ENCODE measurements at regions not wholly inside any gene's neighbourhood (a gene's known extent, or its start where the extent isn't known, plus 50 kb on each side); places are given as distances from the start of the nearest gene placed in this dataset.

DNA sequence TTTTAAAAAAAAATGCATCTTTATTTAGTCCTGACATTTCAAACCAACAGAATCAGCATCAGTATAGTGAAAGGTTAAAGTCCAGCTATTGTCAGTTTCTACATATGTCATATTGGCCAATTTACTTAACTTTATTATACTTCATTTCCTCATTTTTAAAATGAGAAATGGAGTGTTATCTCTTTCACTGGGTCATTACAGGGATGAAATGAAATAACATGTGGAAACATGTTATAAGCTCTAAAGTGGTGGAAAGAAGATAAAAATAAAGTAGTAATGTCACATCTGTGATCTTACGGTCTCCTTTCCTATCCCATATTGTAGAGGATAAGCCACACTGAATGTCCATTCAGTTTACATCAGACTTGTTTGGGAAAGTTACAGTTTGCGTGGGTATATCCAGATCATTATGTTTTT, 780.1 kb downstream of the TUSC7 start:
- Histone ChIP-seq H4K20me1 (replicated peaks; ENCODE audit: control insufficient read depth, insufficient read depth, low read length) (no peaks in the 10 kb centered on the region), H3K79me2 (ENCODE audit: control insufficient read depth, insufficient read depth, low read length) (no peaks in the 10 kb centered on the region), H3K27ac (ENCODE audit: extremely low read depth, low read depth, low read length) (no peak overlapping the region), H3K9me1 (ENCODE audit: control insufficient read depth, insufficient read depth, low read length) (no peaks in the 10 kb centered on the region), H3K4me1 (replicated peaks in 1 of 2; ENCODE audit: control insufficient read depth in 2 of 2, insufficient read depth in 2 of 2, low read length in 2 of 2) (no peaks in the 10 kb centered on the region), H2AFZ (ENCODE audit: low read depth, low read length) (no peak overlapping the region), H3K9me3 (replicated peaks; ENCODE audit: control insufficient read depth, insufficient read depth, low read depth, low read length) (no peaks in the 10 kb centered on the region), H3K4me2 (ENCODE audit: insufficient read depth, low read length) (no peak overlapping the region), H3K4me3 (no peak overlapping the region), H3K36me3 (ENCODE audit: control insufficient read depth, insufficient read depth, low read length) (no peaks in the 10 kb centered on the region), H3K9ac (ENCODE audit: insufficient read depth in 1 of 2, low read depth in 2 of 2, low read length in 2 of 2) (no peak overlapping the region), H3K27me3 (ENCODE audit: control insufficient read depth in 2 of 2, insufficient read depth in 2 of 2, low read length in 2 of 2) (no peaks in the 10 kb centered on the region)
- DNase-seq (ENCODE audit: extremely low read depth in 1 of 4, low spot score in 3 of 4) (no peak), ATAC-seq (no peak), FAIRE-seq (no peak)
- CTCF ChIA-PET (ENCODE audit: low intra/inter-chr PET ratio) = no interaction called here
- intact Hi-C loops (cut with micrococcal nuclease) = no loop called here
- TF ChIP-seq, protein P1, sequence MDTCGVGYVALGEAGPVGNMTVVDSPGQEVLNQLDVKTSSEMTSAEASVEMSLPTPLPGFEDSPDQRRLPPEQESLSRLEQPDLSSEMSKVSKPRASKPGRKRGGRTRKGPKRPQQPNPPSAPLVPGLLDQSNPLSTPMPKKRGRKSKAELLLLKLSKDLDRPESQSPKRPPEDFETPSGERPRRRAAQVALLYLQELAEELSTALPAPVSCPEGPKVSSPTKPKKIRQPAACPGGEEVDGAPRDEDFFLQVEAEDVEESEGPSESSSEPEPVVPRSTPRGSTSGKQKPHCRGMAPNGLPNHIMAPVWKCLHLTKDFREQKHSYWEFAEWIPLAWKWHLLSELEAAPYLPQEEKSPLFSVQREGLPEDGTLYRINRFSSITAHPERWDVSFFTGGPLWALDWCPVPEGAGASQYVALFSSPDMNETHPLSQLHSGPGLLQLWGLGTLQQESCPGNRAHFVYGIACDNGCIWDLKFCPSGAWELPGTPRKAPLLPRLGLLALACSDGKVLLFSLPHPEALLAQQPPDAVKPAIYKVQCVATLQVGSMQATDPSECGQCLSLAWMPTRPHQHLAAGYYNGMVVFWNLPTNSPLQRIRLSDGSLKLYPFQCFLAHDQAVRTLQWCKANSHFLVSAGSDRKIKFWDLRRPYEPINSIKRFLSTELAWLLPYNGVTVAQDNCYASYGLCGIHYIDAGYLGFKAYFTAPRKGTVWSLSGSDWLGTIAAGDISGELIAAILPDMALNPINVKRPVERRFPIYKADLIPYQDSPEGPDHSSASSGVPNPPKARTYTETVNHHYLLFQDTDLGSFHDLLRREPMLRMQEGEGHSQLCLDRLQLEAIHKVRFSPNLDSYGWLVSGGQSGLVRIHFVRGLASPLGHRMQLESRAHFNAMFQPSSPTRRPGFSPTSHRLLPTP (IDR thresholded peaks at IDR 0.05; ENCODE audit: borderline replicate concordance, extremely low read depth, insufficient read length) = no peak
- no peak for TF ChIP-seq PPARD (CRISPR knock-in tag; IDR thresholded peaks at IDR 0.05)
- no peak for TF ChIP-seq POLR2H (tag; IDR thresholded peaks at IDR 0.05; ENCODE audit: low read depth)
- no peak for TF ChIP-seq EP300 (IDR thresholded peaks at IDR 0.05; ENCODE audit: low read length)
- no peak for TF ChIP-seq SAP30 (IDR thresholded peaks at IDR 0.05; ENCODE audit: borderline replicate concordance, insufficient read depth, low read depth, low read length, poor library complexity, severe bottlenecking)
- TF ChIP-seq, protein P2, sequence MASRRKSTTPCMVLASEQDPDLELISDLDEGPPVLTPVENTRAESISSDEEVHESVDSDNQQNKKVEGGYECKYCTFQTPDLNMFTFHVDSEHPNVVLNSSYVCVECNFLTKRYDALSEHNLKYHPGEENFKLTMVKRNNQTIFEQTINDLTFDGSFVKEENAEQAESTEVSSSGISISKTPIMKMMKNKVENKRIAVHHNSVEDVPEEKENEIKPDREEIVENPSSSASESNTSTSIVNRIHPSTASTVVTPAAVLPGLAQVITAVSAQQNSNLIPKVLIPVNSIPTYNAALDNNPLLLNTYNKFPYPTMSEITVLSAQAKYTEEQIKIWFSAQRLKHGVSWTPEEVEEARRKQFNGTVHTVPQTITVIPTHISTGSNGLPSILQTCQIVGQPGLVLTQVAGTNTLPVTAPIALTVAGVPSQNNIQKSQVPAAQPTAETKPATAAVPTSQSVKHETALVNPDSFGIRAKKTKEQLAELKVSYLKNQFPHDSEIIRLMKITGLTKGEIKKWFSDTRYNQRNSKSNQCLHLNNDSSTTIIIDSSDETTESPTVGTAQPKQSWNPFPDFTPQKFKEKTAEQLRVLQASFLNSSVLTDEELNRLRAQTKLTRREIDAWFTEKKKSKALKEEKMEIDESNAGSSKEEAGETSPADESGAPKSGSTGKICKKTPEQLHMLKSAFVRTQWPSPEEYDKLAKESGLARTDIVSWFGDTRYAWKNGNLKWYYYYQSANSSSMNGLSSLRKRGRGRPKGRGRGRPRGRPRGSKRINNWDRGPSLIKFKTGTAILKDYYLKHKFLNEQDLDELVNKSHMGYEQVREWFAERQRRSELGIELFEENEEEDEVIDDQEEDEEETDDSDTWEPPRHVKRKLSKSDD (conservative IDR thresholded peaks at IDR 0.05; ENCODE audit: low read length) = no peak
- no peak for TF ChIP-seq EP400 (IDR thresholded peaks at IDR 0.05)
- TF ChIP-seq SMAD1 (IDR thresholded peaks at IDR 0.05; ENCODE audit: low read depth, low read length, partially characterized antibody) = no peak
- TF ChIP-seq ZNF57 (CRISPR knock-in tag; IDR thresholded peaks at IDR 0.05) = no peak
- TF ChIP-seq HOXB6 (CRISPR knock-in tag; IDR thresholded peaks at IDR 0.05; ENCODE audit: borderline replicate concordance) = no peak
- no peak for TF ChIP-seq ZNF699 (CRISPR knock-in tag; IDR thresholded peaks at IDR 0.05; ENCODE audit: insufficient replicate concordance)
- no peak for TF ChIP-seq STAG1 (CRISPR knock-in tag; IDR thresholded peaks at IDR 0.05; ENCODE audit: borderline replicate concordance)
- TF ChIP-seq ZNF12 (CRISPR knock-in tag; IDR thresholded peaks at IDR 0.05) = no peak
- no peak for TF ChIP-seq ZNF134 (CRISPR knock-in tag; conservative IDR thresholded peaks at IDR 0.05)
- TF ChIP-seq TCF3 (CRISPR knock-in tag; IDR thresholded peaks at IDR 0.05) = no peak
- TF ChIP-seq, protein P3, sequence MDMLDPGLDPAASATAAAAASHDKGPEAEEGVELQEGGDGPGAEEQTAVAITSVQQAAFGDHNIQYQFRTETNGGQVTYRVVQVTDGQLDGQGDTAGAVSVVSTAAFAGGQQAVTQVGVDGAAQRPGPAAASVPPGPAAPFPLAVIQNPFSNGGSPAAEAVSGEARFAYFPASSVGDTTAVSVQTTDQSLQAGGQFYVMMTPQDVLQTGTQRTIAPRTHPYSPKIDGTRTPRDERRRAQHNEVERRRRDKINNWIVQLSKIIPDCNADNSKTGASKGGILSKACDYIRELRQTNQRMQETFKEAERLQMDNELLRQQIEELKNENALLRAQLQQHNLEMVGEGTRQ (CRISPR knock-in tag; IDR thresholded peaks at IDR 0.05) = no peak
- TF ChIP-seq ZBTB17 (CRISPR knock-in tag; IDR thresholded peaks at IDR 0.05) = no peak
- TF ChIP-seq ESRRB (CRISPR knock-in tag; IDR thresholded peaks at IDR 0.05; ENCODE audit: borderline replicate concordance) = no peak
- 0% methylated on average over 2 of the region's 2 CpGs for WGBS (ENCODE audit: insufficient coverage, low coverage, missing lambda C conversion rate)
- POLR2A ChIA-PET = no interaction called here
- no TSS peak for BruUV-seq (replicated peaks)
- in situ Hi-C loops (cut with MboI) = no loop called here

Data from K562 (cell line).